Heart right ventricle (tissue), 16 donors: ENCODE measurements at regions not wholly inside any gene's neighbourhood (a gene's known extent, or its start where the extent isn't known, plus 50 kb on each side); places are given as distances from the start of the nearest gene placed in this dataset.

Experiments
- ATAC-seq, 8 donors: fragments of 200-7000 bp; cut with Tn5 transposase; one replicate each; pipeline ENCODE4 v1.9.1; 2020; ENCODE audit warnings: mild to moderate bottlenecking in 8 of 8, moderate library complexity in 8 of 8, moderate number of reproducible peaks in 1 of 8
- DNase-seq, 2 donors: peaks; one replicate each; pipeline ENCODE4 v3.0.0-alpha.2; 2020
- H3K27ac ChIP-seq, 10 donors: fragments of 200-600 bp; sonication (generic) in 2 of 10; one replicate each; pipeline versions ENCODE4 v1.5.0 to v1.8.0; 2020 to 2022; ENCODE audit warnings: mild to moderate bottlenecking in 3 of 10
- H3K27me3 ChIP-seq, 7 donors: fragments of 200-600 bp; one replicate each; pipeline ENCODE4 v1.8.0; 2021 to 2022; ENCODE audit warnings: mild to moderate bottlenecking in 2 of 7
- H3K36me3 ChIP-seq, 9 donors: fragments of 200-600 bp; sonication (generic) in 1 of 9; one replicate each; pipeline versions ENCODE4 v1.5.0 to v1.8.0; 2020 to 2022; ENCODE audit warnings: mild to moderate bottlenecking in 2 of 9
- H3K4me1 ChIP-seq, 9 donors: fragments of 200-600 bp; sonication (generic) in 1 of 9; one replicate each; pipeline versions ENCODE4 v1.5.0 to v1.8.0; 2020 to 2022; ENCODE audit warnings: mild to moderate bottlenecking in 4 of 9
- H3K4me3 ChIP-seq, 10 donors: fragments of 200-600 bp; sonication (generic) in 2 of 10; one replicate each; pipeline versions ENCODE4 v1.5.0 to v1.8.0; 2020 to 2022; ENCODE audit warnings: mild to moderate bottlenecking in 7 of 10, moderate library complexity in 2 of 10
- H3K9me3 ChIP-seq, 11 donors: fragments of 200-600 bp in 10 of 11; sonication (generic) in 2 of 11; one replicate each; pipeline versions ENCODE4 v1.5.0 to v1.8.0; 2013 to 2022; ENCODE audit warnings: mild to moderate bottlenecking in 2 of 11, control low read depth in 1 of 11, moderate library complexity in 1 of 11
- WGBS, 2 donors: extraction: QIAGEN DNeasy Blood & Tissue Kit; methylation state at CpG; one replicate each; pipeline ENCODE4 v1.1.7; 2013; ENCODE audit warnings: inconsistent platforms in 1 of 2; 5-methylcytosine and 5-hydroxymethylcytosine counted together
- intact Hi-C, 10 donors: fragments of 100-400 bp; cut with DNase I; formaldehyde crosslinking; loops; one replicate each; pipeline versions ENCODE4 v1.11.1 to v1.14.2; 2022
- TF ChIP-seq, protein P1 (sequence below), 9 donors: fragments of 200-600 bp; sonication (generic) in 2 of 9; IDR thresholded peaks; one replicate each; pipeline versions ENCODE4 v1.5.0 to v1.8.0; 2021 to 2022; ENCODE audit warnings: antibody characterized with exemption in 9 of 9, mild to moderate bottlenecking in 5 of 9, moderate library complexity in 1 of 9
- donor health status: Arrhythmogenic right ventricular cardiomyopathy.
- donor health status: ischemic (EF 13 %, LVEDD 7.1; RV severe dilation, severe dysfunction).
- donor health status: healthy with polysubstance abuse.
- donor health status: DM: no; HTN: yes; CAD: no.
- donor health status: DM: no; HTN: no; CAD: no.
- donor health status: ischemic (EF 25% LVEDD 6.9; RV normal size, moderate dysfunction).
- donor health status: ischemic (EF 25% LVEDD 5.7; RV mildly dilated, moderate dysfunction).
- donor health status: healthy.
- donor health status: DM: yes; HTN: yes; CAD: no.
- donor health status: Ischemic cardiomyopathy.
- donor health status: ischemic (EF 35%, LVEDD 5.7; RV mildly dilated, moderate dysfunction).
- donor health status: nonischemic (EF 11% LVEDD 7.7; RV severe dilation, severe dysfunction).
- donor health status: DM: yes; HTN: yes; CAD: no.
- donor health status: PGD.
- donor health status: ischemic (EF 29% LVEDD 5.4; RV normal size, mild dysfunction).
- donor health status: nonischemic (EF 23%, LVEDD 6.1; RV moderate dilation, normal function).

DNA sequence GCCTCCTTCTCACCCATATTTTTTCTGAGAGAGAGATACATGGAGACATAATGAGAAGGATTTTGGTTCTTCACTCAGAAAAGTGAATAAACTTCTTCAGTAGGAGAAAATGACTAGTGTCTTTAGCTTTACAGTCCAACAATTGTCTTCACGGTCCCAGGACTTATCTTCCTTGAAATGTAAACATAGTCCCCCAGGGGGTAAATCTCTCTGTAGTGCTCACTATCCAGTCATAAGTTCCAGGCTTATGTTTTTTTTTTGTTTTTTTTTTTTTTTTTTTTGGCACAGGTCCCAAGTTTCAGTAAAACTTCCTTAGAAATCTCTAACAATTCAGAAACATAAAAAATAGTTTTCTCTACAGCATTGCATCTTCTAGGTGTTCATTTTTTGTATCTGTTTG, 890.2 kb upstream of the B3GALT2 start:
- Histone ChIP-seq H3K27ac (no peak overlapping the region), H3K9me3 (peaks cover 0 to 11% (median 0%) of the 10 kb centered on the region in 11 donors), H3K36me3 (no peaks in the 10 kb centered on the region), H3K27me3 (no peaks in the 10 kb centered on the region), H3K4me3 (no peak overlapping the region), H3K4me1 (no peaks in the 10 kb centered on the region)
- DNase-seq (no peak), ATAC-seq (no peak)
- TF ChIP-seq, protein P1, sequence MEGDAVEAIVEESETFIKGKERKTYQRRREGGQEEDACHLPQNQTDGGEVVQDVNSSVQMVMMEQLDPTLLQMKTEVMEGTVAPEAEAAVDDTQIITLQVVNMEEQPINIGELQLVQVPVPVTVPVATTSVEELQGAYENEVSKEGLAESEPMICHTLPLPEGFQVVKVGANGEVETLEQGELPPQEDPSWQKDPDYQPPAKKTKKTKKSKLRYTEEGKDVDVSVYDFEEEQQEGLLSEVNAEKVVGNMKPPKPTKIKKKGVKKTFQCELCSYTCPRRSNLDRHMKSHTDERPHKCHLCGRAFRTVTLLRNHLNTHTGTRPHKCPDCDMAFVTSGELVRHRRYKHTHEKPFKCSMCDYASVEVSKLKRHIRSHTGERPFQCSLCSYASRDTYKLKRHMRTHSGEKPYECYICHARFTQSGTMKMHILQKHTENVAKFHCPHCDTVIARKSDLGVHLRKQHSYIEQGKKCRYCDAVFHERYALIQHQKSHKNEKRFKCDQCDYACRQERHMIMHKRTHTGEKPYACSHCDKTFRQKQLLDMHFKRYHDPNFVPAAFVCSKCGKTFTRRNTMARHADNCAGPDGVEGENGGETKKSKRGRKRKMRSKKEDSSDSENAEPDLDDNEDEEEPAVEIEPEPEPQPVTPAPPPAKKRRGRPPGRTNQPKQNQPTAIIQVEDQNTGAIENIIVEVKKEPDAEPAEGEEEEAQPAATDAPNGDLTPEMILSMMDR (IDR thresholded peaks at IDR 0.05) = no peak
- 37 to 54% methylated on average over 1 of the region's 1 CpG for WGBS, 2 donors
- intact Hi-C loops = no loop called here

DNA sequence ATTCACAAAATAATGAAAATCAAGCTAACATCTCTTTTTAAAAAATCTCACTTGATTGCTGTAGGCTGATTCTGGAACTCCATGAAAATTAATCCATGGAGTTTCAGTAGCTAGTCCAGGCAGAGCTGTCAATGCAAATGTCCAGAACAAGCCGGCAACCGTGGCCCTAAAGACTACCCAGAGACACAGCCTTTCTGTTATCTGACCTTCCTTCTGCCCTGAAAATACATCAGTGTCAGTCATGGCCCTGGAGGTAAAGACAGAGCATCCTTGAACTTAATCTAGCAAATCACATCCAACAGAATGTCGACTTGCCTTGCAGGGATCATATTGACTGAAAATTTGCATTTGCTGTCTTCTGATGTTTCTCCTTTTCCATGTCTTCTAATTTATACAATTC, 887.4 kb upstream of the B3GALT2 start:
- H3K9me3 ChIP-seq = peaks cover 0 to 11% (median 0%) of the 10 kb centered on the region in 11 donors
- DNase-seq = no peak
- no peaks in the 10 kb centered on the region for H3K36me3 ChIP-seq
- no peak overlapping the region for H3K4me3 ChIP-seq
- no peak overlapping the region for H3K27ac ChIP-seq
- intact Hi-C loops = no loop called here
- H3K4me1 ChIP-seq = peaks cover 0 to 14% (median 3%) of the 10 kb centered on the region in 9 donors
- TF ChIP-seq, protein P1 (IDR thresholded peaks at IDR 0.05) = no peak
- no peak for ATAC-seq
- H3K27me3 ChIP-seq = no peaks in the 10 kb centered on the region
- WGBS, 2 donors = 45 to 46% methylated on average over 3 of the region's 3 CpGs

DNA sequence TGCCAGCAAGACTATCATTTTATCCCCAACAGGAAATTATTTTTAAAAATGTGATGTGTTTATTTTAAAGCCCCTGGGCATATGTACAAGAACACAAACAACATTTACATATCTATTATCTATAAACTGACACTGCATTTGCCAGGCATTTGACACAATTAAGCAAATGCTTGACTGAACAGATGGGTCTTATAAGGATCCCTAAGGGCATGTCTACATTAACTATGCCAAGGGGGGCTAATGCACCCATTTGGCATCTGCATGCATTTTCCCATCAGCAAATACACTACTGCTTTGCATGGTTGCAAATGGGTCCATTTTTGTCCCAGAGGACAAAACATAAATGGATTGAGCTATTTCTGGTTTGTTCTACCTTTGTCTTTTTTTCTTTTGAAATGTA, 884.8 kb upstream of the B3GALT2 start:
- TF ChIP-seq, protein P1 (IDR thresholded peaks at IDR 0.05) = no peak
- intact Hi-C loops = no loop called here

DNA sequence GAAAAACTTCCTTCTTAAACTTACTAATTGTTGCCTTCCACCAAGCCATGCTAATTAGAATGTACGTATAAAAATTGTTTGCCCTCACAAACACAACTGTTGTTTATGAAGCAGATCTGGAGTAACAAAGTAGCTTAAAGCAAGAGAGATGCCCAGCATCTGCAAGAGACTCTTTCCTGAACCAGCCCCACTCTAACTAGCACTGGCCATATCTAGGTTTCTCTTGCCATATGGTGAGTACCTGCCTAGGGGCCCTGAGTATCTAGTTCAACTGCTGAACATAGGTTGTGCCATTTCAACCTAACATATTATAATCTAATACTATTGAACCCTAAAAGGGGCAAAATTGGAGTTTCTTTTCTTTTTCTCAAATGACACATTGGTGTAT, 883.4 kb upstream of the B3GALT2 start:
- DNase-seq (no peak), ATAC-seq (peak in 6 of 8 donors; percentile 23 to 71 (median 38))
- H3K9me3 ChIP-seq = no peaks in the 10 kb centered on the region
- TF ChIP-seq, protein P1 (IDR thresholded peaks at IDR 0.05) = no peak
- no peaks in the 10 kb centered on the region for H3K27me3 ChIP-seq
- H3K4me3 ChIP-seq = no peak overlapping the region
- H3K36me3 ChIP-seq = no peaks in the 10 kb centered on the region
- intact Hi-C loops = loop anchor here in 6 of 10 donors (1.0 to 10.0 kb wide), 10 partner anchors 93 to 885 kb away; partner anchors contain the start of gene B3GALT2 (in 4 of the 6)
- 32 to 60% methylated on average over 1 of the region's 1 CpG for WGBS, 2 donors
- peak overlapping the region; percentile 15 to 86 (median 78) for H3K27ac ChIP-seq
- H3K4me1 ChIP-seq = peaks cover 0 to 27% (median 11%) of the 10 kb centered on the region in 9 donors

More for the DNA sequence above, 884.8 kb upstream of the B3GALT2 start:
- Histone ChIP-seq H3K4me1 (peaks cover 0 to 27% (median 11%) of the 10 kb centered on the region in 9 donors), H3K27me3 (no peaks in the 10 kb centered on the region), H3K36me3 (no peaks in the 10 kb centered on the region), H3K27ac (no peak overlapping the region), H3K9me3 (no peaks in the 10 kb centered on the region), H3K4me3 (no peak overlapping the region)
- DNase-seq (no peak), ATAC-seq (no peak)
